ENCODE measurements at regions not wholly inside any gene's neighbourhood (a gene's known extent, or its start where the extent isn't known, plus 50 kb on each side); places are given as distances from the start of the nearest gene placed in this dataset.

- Histone ChIP-seq H3K4me1 (ENCODE audit: insufficient read depth, low read length, poor library complexity, severe bottlenecking) (peaks cover 3% of the 10 kb centered on the region), H3K27me3 (replicated peaks; ENCODE audit: insufficient read depth, low read depth, low read length, poor library complexity) (peaks cover 11% of the 10 kb centered on the region), H3K36me3 (ENCODE audit: insufficient read depth, low read length, poor library complexity, severe bottlenecking) (no peaks in the 10 kb centered on the region), H3K9me3 (ENCODE audit: low read depth, low read length, poor library complexity, severe bottlenecking) (no peaks in the 10 kb centered on the region), H3K27ac (ENCODE audit: low read depth, low read length, poor library complexity, severe bottlenecking) (no peak overlapping the region), H3K4me3 (ENCODE audit: low read depth, low read length, poor library complexity, severe bottlenecking) (no peak overlapping the region)
- no TSS peak for BruUV-seq (replicated peaks)
- intact Hi-C loops (cut with micrococcal nuclease; ENCODE audit: unreplicated experiment), result no loop called here
- TF ChIP-seq CTCF (conservative IDR thresholded peaks at IDR 0.05; ENCODE audit: low read depth, low read length) (no peak), EZH2 (IDR thresholded peaks at IDR 0.05; ENCODE audit: borderline replicate concordance, low read depth, low read length, poor library complexity, severe bottlenecking) (no peak)
- CTCF ChIA-PET, result no interaction called here
- no peak for DNase-seq (ENCODE audit: low spot score)
- POLR2A ChIA-PET (ENCODE audit: low non-redundant PET), result no interaction called here
Observed at GRCh38 chr5:96076451-96076850, 114.8 kb upstream of the ELL2 start.

DNA sequence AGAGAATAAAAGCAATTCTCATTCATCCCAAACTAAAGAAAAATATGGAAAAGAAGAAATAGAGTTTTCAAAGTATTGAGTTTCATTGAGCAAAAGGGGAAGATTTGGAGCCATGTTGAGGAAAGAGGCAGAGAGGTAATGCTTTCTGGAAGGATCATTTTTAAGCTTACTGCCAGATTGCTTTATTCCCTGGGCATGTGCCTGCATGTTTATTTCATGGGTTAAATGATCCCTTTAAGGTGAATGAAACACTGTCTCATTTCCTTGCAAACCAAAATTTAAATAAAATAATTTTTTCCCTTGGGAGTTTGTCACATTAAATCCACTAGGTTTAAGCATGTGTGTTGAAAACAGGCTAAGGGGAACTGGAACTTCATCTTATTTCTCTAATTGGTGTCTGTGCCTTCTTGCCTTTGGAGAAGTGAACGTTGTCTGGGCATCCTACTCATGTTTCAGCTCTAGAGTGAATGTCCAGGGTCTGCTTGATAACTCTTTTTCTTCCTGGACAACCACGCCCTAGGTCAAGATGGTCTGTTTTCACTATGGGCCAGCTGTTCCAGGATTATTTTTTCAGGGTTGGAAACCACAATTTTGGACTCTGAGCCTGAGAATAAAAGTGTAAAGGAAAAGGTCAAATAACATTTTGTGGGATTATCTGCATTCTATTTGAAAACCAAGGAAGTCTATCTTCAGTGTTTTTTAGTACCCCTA, 114.1 kb upstream of the ELL2 start:
- BruUV-seq (replicated peaks), result no TSS peak
- Histone ChIP-seq H3K4me3 (ENCODE audit: low read depth, low read length, poor library complexity, severe bottlenecking) (no peak overlapping the region), H3K27ac (ENCODE audit: low read depth, low read length, poor library complexity, severe bottlenecking) (no peak overlapping the region), H3K36me3 (ENCODE audit: insufficient read depth, low read length, poor library complexity, severe bottlenecking) (no peaks in the 10 kb centered on the region), H3K4me1 (ENCODE audit: insufficient read depth, low read length, poor library complexity, severe bottlenecking) (peaks cover 3% of the 10 kb centered on the region), H3K27me3 (replicated peaks; ENCODE audit: insufficient read depth, low read depth, low read length, poor library complexity) (peaks cover 4% of the 10 kb centered on the region), H3K9me3 (ENCODE audit: low read depth, low read length, poor library complexity, severe bottlenecking) (no peaks in the 10 kb centered on the region)
- intact Hi-C loops (cut with micrococcal nuclease; ENCODE audit: unreplicated experiment), result no loop called here
- no peak for DNase-seq (ENCODE audit: low spot score)
- TF ChIP-seq CTCF (conservative IDR thresholded peaks at IDR 0.05; ENCODE audit: low read depth, low read length) (no peak), EZH2 (IDR thresholded peaks at IDR 0.05; ENCODE audit: borderline replicate concordance, low read depth, low read length, poor library complexity, severe bottlenecking) (no peak)
- POLR2A ChIA-PET (ENCODE audit: low non-redundant PET), result no interaction called here
- CTCF ChIA-PET, result no interaction called here

GRCh38 chr5:96074870-96075269, 113.2 kb upstream of the ELL2 start:
- no TSS peak for BruUV-seq (replicated peaks)
- TF ChIP-seq EZH2 (IDR thresholded peaks at IDR 0.05; ENCODE audit: borderline replicate concordance, low read depth, low read length, poor library complexity, severe bottlenecking), result no peak
- TF ChIP-seq CTCF (conservative IDR thresholded peaks at IDR 0.05; ENCODE audit: low read depth, low read length), result no peak
- ChIA-PET CTCF (no interaction called here), POLR2A (ENCODE audit: low non-redundant PET) (no interaction called here)
- peaks cover 3% of the 10 kb centered on the region for H3K4me1 ChIP-seq (ENCODE audit: insufficient read depth, low read length, poor library complexity, severe bottlenecking)
- no peak overlapping the region for H3K4me3 ChIP-seq (ENCODE audit: low read depth, low read length, poor library complexity, severe bottlenecking)
- no peaks in the 10 kb centered on the region for H3K9me3 ChIP-seq (ENCODE audit: low read depth, low read length, poor library complexity, severe bottlenecking)
- no peak overlapping the region for H3K27ac ChIP-seq (ENCODE audit: low read depth, low read length, poor library complexity, severe bottlenecking)
- H3K27me3 ChIP-seq (replicated peaks; ENCODE audit: insufficient read depth, low read depth, low read length, poor library complexity), result no peaks in the 10 kb centered on the region
- H3K36me3 ChIP-seq (ENCODE audit: insufficient read depth, low read length, poor library complexity, severe bottlenecking), result no peaks in the 10 kb centered on the region
- intact Hi-C loops (cut with micrococcal nuclease; ENCODE audit: unreplicated experiment), result no loop called here
- no peak for DNase-seq (ENCODE audit: low spot score)
